LNCAP (cell line): ENCODE measurements at regions not wholly inside any gene's neighbourhood (a gene's known extent, or its start where the extent isn't known, plus 50 kb on each side); places are given as distances from the start of the nearest gene placed in this dataset.

Source experiments
- TF ChIP-seq, protein P1 (sequence below): fragments of 450-650 bp; IDR thresholded peaks from 2 replicates; pipeline ENCODE4 v1.5.1; 2017; ENCODE audit warnings: mild to moderate bottlenecking

DNA sequence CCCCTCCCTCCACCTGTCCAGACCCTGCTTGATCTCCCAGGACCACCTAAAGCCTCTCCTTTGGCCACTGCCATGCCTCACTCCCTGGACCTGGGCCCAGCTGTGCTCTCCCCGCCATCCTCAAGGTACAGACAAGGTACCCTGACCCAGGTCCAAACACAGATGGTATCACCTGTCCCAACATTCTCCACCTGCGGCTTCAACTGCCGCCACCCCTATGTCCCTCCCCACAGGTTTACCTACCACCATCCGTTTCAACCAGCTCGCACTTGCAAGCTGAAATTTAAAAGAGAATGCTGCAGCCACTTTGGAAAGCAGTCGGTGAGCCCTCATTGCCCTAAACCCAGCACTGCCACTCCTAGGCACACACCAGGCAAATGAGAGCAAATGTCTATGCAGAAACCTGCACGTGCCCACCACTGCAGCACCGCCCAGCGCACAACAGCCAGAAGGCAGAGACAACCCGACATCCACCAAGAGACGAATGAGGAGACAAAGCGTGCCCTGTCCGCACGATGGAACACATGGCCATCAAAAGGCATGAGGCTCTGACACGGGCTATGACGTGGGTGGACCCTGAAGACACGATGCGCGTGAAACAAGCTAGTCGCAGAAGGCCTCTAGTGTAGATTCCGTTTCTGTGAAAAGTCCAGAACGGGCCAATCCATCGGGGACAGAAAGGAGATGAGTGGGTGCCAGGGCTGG is 71.0 kb downstream of the RFLNA start:
- TF ChIP-seq, protein P1, sequence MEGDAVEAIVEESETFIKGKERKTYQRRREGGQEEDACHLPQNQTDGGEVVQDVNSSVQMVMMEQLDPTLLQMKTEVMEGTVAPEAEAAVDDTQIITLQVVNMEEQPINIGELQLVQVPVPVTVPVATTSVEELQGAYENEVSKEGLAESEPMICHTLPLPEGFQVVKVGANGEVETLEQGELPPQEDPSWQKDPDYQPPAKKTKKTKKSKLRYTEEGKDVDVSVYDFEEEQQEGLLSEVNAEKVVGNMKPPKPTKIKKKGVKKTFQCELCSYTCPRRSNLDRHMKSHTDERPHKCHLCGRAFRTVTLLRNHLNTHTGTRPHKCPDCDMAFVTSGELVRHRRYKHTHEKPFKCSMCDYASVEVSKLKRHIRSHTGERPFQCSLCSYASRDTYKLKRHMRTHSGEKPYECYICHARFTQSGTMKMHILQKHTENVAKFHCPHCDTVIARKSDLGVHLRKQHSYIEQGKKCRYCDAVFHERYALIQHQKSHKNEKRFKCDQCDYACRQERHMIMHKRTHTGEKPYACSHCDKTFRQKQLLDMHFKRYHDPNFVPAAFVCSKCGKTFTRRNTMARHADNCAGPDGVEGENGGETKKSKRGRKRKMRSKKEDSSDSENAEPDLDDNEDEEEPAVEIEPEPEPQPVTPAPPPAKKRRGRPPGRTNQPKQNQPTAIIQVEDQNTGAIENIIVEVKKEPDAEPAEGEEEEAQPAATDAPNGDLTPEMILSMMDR = no peak
